ENCODE measurements at regions not wholly inside any gene's neighbourhood (a gene's known extent, or its start where the extent isn't known, plus 50 kb on each side); places are given as distances from the start of the nearest gene placed in this dataset.

DNA sequence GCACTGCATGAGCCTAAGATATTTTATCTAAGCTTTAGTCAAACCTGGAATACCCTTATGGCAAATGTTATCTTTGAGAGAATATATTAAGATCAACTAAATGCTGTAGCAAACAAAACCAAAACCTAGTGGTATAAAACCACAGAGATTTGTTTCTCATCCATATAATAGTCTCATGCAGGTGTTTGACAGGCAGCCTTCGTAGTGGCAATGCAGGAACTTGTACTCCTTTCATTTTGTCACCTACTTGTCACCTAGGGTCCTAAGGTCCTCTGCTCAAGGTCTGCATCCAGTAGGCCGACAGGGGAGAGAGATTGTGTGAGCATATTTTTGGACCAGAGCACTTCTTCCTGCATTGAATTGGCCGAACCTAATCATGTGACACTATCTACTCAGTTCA lies 352.6 kb downstream of the GPR37 start:
- no peak for DNase-seq

DNA sequence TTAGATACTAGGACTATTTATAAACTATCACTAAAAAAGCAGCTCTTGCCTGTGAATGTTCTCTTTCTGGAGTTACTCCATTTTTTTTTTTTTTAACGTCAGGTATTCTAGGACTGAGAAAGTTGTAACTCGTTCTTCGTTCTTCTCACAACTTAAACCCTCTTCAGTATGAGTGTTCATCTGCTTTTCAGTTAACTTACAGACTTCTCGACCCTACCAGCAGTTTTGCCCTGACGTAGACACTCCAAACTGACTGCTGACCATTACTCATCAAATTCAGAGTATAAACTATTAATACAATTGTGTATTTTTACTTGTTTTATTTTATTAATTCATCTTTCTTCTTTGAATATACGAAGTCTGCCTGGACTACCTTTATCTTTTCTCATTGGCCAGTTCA lies 353.1 kb downstream of the GPR37 start:
- no peak for DNase-seq

DNA sequence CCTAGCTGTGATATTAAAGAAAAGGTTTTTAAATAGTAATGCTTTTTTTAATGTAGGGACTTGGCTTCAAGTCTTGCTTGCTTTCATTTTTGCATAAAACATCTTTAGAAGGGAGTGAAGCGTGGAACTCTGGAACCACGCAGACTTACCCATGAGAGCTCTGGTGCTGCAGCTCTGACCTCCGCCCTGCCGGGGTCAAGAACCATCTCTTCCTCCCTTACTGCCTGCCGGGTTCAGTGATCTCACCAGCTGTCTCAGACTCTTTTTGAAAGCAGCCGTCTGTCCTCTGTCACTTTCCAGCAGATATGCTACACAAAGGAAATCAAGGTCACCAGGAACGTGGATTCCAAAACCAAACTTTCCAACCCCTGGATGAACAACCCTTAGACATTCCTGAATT lies 353.8 kb downstream of the GPR37 start:
- DNase-seq = no peak

DNA sequence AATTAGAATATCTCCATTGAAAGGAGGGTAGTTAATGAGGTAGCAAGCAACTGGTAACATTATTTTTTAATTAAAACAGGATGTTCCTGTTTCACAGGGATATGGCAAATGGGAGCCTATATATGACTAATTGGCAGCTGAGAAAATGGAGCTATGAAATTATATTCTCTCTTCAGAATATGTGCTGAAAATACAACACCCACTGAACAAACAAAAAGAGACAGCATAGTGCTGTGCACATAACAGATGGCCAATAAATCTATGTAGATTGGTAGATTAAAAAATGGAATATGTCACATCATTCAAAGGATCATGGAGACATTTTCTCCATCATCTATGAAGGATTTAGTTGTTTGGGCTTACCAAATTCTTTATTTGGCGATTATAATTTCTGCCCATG lies 362.0 kb downstream of the GPR37 start:
- DNase-seq = no peak

DNA sequence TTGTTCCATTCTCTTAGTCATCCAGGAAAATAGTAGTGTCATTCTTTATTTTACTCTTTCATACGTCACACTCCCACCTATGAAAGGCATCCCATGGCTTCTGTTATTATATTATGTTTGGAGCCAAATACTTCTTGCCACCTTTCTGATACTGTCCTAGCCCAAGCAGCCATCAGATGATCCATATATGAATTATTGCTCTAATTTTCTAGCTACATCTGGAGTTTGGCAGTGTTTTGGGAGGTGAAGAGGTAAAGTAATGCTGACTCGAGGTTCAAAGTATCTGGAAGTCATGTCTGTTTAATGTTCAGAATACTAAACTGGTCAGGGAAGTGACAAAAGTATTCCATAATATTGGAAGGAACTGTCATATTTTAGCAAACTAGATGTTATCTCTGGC lies 362.5 kb downstream of the GPR37 start:
- DNase-seq = no peak

DNA sequence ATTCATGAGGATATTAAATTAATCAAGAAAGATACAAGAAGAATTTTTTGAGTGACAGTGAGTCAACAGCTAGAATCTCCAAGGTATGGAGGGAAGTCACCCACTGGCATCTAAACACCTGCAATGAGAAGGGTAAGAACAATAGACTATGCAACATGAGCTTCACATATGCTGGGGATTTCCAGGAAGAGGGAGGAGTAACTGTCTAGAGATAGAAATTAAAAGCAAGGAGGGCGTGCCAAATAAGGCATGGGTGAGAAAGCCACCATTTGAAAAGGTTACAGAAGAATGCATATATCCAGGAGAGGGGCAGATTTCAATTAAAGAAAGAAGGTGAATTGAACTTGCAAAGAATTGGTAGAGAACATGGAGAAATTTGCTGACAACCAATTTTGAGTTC lies 365.7 kb downstream of the GPR37 start:
- peak; percentile 4 for DNase-seq

DNA sequence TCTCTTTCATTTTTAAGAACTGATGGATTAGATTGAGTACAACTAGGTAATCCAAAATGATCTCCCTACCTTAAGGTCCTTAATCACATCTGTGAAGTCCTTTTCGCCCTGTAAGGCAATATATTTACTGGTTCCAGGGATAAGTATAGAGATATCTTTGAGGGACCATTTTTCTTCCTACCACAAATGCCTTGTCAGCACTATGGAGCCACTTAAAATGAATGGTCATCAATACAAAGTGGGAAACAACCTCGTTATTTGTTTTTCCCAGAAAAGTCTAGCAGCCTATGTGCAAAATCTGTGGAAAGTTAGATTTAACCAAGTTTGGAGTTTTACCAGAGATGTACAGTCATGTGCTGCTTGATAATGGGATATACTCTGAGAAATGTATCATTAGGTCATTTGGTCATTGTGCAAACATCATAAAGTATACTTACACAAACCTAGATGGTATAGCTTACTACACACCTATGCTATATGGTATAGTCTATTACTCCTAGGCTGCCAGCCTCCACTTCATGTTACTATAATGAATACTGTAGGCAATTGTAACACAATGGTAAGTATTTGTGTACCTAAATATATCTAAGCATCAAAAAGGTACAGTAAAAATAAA lies 366.2 kb upstream of the TMEM229A start:
- DNase-seq = no peak

DNA sequence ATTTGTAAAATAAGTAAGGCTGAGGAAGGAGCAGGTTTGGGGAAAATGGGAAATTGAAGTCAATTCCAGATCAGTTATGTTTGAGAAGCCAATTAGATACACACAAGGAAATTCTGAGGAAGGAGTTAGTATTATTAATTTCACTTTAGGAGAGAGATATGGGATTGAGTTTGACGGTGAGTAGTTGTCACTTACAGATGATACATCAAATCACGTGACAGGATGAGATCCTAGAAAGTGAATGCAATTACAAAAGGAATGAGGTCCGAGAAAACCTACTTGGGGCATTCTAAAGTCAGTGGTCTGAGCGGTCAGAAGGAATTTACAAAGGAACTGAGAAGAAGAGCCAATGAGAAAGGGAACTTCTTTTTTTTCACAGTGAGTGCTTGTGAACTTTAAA lies 364.3 kb upstream of the TMEM229A start:
- no peak for DNase-seq

DNA sequence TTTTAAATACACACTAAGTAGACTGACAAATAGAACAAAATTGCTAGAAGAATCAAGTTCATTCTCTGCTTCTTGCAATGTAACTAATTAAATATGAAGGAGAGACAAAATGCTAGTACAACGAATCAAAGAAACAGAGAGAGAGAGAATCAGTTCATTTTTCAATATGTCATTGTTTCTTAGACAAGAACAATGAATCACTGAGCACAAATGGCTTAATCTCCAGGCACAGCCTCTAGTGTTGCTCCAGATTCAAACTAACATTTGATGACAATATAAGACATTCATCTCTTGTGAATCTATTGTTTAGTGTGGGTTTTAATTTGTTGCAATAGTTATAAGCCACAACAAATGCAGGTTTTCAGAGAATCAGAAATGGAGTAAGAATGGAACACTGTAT lies 357.4 kb upstream of the TMEM229A start:
- no peak for DNase-seq

DNA sequence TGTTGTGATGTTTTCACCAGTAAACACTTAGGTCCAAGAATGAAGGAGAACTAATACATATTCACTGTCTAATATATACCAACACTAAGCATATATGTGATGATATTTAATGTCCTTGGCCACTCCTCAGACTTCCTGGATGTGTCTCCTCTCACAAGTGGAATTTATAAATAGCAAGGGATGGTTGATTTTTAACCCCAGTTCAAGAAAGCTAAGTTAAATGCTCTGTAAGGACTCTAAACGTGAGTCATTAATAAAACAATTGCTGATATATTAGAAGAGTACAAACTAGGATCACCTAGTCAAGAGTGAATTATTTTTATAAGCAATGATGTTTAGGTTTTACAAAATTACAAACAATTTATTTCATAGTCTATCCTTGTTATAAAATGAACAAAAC lies 355.9 kb upstream of the TMEM229A start:
- no peak for DNase-seq

DNA sequence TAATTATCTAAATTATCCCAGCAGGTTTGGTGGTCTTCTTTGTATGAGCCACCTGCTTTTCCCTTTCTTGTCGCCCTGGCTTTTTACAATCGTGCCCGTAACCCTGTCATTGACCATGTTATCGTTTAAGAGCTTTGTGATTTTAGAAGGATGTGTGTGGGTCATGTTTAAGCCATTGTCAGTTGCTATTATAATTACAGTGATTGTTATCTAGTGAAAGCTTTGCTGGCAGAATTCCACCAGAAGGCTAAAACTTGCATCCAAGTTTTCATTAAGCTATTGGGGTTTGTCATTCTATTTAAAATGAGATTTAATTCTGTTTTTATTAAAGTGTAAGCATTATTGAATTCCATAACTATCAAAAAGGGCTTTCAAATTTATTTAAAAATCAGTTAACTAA lies 354.2 kb upstream of the TMEM229A start:
- DNase-seq = no peak

DNA sequence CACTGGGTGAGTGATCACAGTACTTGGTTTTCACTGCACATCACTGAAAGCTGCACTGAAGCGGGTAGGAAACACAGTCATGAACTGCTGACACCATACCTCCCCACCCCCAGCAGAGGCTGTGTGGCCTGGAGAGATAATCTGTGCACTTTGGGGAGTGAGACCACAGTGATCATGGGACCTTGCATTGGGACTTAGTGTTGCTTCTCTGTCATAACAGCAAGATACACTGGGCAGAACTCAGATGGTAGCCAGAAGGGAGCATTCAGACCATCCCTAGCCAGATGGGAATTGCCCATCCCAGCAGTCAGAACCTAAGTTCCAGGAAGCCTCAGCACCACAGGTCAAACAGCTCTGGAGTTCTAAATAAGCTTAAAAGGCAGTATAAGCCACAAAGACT lies 346.4 kb upstream of the TMEM229A start:
- no peak for DNase-seq

DNA sequence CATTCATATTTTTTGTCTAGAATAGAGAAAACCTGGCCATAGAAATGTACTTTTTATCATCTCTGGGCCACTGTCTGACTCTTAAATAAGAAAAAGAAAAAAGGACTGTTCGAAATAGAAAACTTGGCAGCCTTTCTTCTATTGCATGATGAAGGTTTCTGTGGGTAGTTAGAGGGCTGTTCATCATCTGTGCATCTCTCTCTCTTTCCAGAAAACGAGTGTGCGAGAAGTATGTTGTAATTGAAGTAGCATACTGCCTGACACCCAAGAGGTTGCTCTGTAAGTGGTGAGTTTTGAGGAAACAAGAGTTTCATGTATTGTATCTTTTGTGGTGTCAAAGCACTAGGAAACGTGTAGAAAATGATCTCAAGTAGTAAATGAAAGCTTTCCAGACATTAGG lies 343.2 kb upstream of the TMEM229A start:
- DNase-seq = no peak

DNA sequence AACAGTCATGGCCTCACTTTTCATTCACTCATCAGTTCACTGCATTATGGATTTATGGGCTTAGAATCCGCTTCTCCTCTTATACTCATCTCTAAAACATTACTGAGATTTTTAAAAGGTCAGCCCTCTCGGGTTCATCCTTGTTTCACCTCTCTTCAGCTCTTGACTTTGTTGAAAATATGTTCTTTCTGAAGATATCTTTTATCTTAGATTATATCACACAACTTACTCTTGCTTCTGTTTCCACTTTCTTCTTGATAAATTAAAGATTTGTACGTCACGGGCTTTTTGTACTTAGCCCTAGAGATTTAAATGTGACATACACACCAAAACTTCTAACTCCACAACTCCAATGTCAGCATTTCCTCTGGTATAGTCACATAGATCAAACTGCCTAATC lies 342.5 kb upstream of the TMEM229A start:
- DNase-seq = no peak

DNA sequence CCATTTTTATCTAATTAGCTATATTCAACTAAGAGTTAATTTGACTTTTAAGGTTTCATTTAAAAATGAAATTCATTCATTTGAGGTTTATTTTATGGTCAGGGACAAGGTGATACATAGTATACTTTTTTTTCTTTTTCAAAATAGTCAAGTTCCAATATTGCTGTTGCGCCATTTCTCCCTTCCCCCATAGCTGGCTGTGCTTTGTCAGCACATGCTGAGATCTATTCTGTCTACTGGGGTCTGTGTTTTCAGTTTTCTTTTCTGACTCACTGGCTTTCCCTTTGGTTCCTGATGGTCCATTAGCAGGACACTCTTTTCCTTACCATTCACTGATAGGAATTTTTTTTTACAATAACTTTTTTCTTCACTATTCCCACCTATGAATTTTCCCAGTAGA lies 336.4 kb upstream of the TMEM229A start:
- no peak for DNase-seq

DNA sequence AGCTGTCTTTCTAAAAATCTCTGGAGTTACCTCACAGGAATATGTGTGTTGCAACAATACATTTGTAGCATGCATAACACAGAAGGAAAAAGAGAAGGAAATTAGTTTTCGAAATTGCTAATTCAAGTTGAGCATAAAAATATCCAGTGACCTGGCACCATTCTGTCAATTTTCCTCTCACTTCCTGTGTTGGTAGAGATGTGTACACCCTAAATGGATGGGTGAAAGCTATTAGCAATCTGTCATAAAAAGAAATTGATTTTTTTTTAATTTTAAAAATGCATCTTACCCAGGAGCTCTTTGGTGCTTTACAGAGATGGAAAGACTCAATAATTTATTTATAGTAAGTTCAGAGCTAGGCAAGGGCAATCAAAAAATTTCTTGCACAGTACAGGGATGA lies 333.3 kb upstream of the TMEM229A start:
- no peak for DNase-seq

DNA sequence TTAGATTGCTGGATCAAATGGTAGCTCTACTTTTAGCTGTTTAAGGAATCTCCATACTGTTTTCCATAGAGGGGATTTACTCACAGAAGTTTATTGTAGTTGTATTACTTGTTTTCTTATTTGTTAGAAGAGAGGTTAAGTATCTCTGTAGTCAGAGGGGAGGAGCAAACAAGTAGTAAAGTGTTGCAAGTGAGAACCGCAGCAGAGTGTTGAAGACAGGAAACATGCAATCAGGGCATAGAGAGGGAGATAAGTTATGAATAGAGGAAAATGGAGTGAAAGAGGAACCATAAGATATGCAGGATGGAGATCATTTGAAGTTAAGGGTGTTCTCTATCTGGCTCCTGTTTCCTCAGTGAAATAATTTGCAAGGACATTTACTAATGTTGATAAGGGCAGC lies 331.4 kb upstream of the TMEM229A start:
- DNase-seq = no peak

DNA sequence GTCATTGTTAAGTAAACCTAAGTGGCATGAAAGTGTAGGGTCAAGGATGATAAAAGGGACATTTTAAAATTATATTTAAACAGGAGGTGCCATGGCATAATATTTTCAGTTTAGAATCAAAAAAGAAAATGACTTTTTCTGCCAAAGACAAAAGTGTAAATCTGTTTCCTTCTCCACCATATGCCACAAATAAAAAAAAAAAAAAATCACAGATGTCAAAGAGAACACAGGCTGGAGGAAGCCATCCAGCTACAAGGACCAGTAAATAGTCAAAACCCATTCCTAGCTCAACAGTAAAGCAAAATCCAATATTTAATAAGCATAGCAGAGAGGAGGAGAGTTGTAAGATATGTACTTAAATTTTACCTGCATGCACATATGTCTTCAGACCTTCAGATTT lies 321.3 kb upstream of the TMEM229A start:
- DNase-seq = no peak

DNA sequence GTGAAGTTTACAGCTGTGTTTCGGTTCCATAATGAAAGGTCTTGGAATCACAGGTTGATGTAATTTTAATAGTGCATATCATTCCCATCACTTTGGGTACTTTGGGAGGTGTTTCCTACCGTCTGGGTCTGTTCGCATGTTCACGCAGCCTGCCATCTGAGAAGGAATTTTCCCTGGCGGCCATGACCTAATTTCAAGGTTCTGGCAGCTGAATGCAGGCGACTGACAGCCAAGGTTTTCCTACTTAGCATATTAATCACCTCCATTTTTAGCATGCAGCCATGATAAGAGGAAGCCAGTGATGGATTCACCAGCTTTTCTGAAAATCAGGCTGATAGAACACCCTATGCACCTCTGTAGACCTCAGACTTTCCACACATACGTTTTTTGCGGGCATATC lies 319.1 kb upstream of the TMEM229A start:
- DNase-seq = no peak

DNA sequence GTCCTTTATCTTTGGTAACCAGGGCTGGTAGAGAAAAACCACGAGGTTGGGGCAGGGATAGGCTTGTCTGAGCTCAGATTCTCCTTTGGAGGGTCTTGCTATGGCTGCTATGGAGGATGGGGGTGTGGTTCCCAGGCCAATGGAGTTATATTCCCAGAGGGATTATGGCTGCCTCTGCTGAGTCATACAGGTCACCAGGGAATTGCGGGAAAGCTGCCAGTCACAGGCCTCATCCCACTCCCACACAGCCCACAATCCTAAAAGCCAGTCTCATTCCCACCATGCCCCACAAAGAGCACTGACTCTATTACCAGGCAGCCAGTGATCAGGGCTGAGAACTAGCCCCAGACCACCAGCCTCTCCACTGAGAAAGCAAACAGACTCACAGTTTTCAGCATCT lies 316.6 kb upstream of the TMEM229A start:
- no peak for DNase-seq

DNA sequence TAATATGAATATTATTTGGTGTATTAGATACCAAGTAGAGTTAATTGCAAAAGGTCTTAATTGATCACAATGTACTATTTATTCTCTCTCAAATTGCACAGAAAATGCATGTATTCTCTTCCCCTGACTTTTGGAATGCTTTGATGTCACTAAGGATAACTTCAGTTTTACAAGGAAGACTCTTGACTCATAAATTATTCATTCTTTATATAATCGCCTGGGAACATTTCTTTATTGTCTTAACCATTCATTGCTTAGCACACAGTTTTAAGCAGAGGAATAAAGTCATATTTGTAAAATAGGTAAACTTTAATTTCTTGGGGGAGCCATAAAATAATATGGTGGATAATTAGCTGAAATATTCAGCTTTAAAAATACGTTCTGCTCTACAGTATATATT lies 306.0 kb upstream of the TMEM229A start:
- DNase-seq = no peak

DNA sequence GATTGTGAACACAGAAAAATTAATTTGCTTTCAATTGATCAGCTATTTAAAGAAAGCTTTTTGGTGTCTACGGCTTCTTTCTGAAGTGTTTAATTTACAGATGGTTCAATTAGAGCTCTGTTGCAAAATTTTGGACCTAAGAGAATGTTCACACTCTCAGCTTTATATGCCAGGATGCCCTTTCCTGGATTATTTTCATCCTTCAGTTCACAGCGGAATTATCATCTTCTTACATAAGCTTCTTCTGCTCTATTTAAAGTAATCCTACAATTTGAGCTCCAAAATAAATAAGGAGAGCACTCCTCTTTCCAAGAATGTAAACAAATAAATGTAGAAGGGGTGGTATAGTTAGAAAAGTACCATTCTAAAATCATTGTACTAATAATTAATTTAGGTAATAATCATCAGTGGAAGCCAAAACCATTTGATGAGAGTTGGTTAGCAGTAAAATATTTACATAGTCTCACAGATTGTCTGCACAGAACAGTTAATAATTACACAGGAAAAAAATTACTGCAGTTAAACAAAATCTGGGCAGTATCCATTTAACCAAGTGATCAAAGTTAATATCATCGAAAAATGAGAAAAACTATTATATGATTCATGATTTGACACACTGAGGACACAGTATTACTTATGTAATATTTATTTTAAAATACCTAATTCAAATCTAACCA lies 298.0 kb upstream of the TMEM229A start:
- no peak for DNase-seq

DNA sequence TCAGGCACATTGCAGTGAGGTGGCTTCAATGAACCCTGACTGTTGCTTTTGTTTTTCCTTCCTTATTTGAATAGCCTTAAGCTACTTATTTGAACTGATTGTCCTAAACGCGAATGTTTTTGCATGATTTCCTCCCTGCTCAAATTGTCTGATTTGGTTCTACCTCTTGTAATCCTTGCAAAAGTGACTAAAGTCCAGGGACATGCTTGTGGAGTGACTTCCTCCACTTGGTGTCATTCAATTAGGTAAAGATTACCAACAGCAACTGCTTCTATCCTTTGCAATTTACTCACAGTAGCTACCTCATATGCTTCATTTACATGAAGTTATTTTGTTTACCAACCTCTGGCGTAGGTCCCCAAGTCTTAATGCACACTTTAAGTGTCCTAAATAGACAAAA lies 295.9 kb upstream of the TMEM229A start:
- no peak for DNase-seq

DNA sequence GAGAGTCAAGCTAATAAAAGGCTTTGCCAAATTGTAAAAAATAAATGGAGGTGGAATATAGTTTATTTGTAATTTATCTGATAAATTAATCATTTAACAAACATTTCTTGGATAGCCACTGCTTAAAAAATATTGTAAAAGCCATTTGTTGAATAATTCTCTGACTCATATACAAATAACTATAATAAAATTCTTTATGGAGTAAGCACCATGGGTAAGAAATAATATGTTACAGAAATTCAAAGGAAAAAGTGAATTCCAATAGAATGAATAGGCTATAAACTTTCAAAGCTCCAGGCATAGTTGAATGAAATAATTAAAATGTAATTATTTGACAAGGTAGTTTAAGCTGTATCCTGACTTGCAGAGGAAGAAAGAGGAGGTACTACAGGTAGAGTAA lies 291.4 kb upstream of the TMEM229A start:
- DNase-seq = no peak

DNA sequence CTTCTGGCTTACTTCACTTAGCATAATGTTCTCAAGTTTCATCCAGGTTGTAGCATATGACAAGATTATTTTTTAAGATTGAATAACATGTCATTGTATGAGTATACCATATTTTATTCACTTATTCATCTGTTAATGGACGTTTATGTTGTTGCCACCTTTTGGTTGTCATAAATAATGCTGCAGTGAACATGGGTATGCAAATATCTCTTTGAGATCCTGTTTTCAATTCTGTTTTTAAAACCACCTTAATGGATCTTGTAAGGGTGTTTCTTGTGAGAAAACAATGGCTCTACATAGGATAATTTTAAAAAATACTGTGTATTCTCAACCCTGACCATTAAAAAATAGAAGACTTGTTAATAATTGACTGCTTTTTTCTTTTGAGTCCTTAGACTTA lies 290.7 kb upstream of the TMEM229A start:
- no peak for DNase-seq

Measured in NCI-H2029 treated with DMSO at 0.1 percent for 48 hours (cell line).